Putamen (tissue), 1 donor: ENCODE measurements at regions not wholly inside any gene's neighbourhood (a gene's known extent, or its start where the extent isn't known, plus 50 kb on each side); places are given as distances from the start of the nearest gene placed in this dataset.
"Not testable (repeated sequence)": the region's sequence is repeated elsewhere in the genome, so short reads cannot be mapped to it uniquely, and the experiment has no call there.

Experiments
- DNase-seq: peaks from one replicate; pipeline ENCODE4 v3.0.0-alpha.2; 2016; ENCODE audit warnings: low spot score

GRCh38 chr13:79187917-79188690 is 218.0 kb downstream of the RBM26 start:
- no peak for DNase-seq

DNA sequence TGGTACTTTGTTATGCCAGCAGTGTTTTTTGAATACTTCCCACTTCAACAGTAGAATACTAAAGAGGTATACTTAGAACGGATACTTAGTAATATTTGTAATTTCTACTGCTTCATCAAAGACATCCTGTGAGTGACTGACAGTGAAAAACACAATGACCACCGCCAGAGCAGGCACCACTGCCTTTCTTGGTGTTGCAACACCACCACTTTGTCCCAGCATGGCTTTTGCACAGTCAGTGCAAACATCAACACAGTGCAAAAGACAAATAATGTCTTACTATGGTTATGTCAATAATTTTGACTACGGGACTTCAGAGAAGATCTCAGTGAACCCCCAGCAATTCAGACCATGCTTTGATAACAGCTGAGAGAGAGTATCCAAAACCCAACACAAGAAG is 220.5 kb downstream of the RBM26 start:
- DNase-seq = no peak

GRCh38 chr13:79183231-79183630 is 222.8 kb downstream of the RBM26 start:
- DNase-seq = no peak

DNA sequence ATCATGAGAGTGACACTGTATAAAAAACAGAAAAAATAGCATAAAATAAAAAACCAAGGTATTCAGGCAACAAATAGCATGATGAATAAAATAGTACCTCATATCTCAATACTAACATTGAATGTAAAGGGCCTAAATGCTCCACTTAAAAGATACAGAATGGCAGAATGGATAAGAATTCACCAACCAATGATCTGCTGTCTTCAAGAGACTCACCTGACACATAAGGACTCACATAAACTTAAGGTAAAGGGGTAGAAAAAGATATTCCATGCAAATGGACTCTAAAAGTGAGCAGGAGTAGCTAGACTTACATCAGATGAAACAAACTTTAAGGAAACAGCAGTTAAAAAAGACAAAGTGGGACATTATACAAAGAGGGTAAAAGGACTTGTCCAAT is 232.4 kb downstream of the RBM26 start:
- DNase-seq = not testable (repeated sequence)

DNA sequence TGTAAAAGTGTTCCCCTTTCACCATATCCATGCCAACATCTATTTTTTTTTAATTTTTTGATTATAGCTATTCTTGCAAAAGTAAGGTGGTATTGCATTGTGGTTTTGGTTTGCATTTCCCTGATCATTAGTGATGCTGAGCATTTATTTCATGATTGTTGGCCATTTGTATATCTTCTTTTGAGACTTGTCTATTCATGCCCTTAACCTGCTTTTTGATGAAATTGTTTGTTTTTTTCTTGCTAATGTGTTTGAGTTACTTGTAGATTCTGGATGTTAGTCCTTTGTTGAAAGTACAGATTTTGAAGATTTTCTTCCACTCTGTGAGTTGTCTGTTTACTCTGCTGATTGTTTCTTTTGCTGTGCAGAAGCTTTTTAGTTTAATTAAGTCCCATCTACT is 233.1 kb downstream of the RBM26 start:
- not testable (repeated sequence) for DNase-seq

DNA sequence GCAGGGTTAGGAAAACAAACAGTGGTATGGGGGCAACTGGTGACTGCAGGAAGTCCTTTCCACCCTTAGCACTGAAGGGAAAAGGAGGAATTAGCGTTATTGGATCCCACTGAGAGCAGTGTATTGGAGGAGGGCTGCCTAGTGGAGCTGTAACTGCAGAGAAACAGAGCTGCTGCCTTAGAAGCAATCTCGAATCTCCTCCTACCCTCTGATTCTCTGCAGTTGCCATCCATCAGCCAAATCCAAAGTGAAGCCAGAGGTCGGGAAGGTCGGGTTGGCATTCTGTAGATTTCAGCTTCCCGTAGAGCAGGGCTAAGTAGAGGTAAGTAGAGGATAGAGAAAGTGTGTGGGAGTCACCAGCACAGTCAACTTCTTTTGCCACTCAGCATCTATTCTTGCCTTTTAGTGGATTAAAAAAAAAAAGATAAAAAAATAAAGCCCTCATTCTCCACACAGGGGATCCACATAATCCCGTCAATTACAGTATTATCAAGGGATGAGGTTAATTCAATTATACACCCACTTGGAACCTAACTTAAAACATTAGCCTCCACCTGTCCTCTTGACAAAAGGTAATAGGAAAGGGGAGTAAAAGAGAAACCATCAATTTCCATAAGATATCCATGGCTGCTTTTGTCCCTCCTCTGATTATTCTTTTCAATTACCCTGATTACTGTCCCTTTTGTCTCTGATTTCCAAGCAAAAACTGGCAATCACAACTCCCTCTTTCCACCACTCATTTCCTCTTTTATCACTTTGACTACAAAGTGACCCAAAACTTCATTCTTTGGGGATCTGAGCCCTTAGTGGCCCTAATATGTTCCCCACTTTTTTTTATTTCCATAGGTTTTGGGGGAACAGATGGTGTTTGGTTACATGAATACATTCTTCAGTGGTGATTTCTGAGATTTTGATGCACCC is 234.7 kb downstream of the RBM26 start:
- DNase-seq = no peak

- no peak for DNase-seq
Observed at GRCh38 chr13:79160818-79161217, 245.2 kb downstream of the RBM26 start.

DNA sequence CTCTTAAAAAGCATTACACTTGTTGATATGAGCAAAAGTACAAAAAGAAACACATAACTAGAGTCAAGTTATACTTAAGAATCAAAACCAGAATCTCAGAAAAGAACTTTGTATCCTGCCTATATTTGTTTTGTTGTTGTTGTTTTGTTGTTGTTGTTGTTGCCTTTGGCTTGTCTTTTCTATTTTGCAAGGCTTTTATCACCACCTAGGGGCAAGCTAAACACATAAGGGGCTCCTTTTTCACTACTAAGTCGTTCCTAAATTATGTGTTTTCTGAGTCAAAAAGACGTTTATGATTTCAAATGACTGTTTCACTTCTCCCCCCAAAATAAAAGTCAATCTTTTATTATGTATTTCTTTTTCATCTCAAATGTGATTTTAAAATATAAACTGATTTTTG is 250.2 kb downstream of the RBM26 start:
- DNase-seq = no peak

DNA sequence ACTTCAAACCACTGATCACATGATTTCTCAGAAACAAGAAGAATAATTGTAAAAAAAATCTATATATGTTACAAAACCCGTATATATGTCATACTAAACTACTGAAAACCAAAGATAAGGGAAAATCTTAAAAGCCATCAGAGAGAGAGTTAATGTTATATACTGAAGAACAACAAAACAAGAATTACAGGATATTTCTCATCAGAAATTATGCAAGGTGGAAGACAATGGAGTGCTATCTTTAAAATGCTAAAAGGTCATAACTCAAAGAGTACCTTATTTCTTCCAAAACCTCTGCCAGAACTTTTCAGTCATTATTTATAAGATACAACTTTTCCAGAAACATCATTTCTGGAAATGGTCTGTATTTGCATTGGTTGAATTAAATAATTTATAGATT is 256.8 kb downstream of the RBM26 start:
- no peak for DNase-seq

- DNase-seq = no peak
Observed at GRCh38 chr13:79141082-79141481, 265.0 kb downstream of the RBM26 start.

GRCh38 chr13:79128158-79128557 is 277.9 kb downstream of the RBM26 start:
- DNase-seq = no peak

- no peak for DNase-seq
Observed at GRCh38 chr13:79126706-79127105, 279.3 kb downstream of the RBM26 start.

DNA sequence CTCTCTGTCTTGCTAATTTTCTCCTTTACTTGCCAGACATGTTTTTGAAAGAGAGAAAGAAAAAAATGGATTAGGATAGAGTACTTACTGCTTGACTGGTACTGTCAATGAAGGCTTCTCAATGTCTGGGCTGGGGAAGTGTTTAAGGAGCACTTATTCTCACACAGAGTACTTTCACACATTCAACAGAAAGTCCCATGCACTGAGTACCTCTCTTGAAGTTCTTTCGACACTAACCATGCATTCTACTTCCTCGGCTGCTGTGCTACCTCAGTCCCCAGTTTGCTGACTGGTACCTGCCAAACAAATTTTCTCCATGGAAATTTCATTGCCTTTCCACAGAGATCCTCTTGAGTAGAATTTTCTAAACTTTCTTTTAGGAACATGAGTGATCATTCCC is 281.9 kb downstream of the RBM26 start:
- DNase-seq = no peak

DNA sequence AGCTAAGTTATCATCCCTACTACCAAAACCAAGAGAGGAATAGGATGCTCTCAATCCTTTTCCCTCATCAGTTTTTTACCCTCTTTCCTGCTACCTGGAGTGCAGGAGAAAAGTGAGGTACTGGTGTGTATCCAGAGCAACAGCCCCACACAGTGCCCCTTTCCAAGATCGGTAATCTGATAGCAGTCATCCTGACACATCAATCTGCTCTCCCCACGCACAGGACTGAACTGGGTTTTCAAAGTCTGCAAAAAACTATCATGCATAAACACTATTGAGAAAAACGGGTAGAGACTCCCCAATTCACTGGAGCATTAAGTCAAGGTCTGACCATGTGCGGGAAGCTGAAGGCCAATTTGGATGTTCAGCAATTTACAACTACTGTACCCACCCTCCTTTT is 284.8 kb downstream of the RBM26 start:
- DNase-seq = no peak

DNA sequence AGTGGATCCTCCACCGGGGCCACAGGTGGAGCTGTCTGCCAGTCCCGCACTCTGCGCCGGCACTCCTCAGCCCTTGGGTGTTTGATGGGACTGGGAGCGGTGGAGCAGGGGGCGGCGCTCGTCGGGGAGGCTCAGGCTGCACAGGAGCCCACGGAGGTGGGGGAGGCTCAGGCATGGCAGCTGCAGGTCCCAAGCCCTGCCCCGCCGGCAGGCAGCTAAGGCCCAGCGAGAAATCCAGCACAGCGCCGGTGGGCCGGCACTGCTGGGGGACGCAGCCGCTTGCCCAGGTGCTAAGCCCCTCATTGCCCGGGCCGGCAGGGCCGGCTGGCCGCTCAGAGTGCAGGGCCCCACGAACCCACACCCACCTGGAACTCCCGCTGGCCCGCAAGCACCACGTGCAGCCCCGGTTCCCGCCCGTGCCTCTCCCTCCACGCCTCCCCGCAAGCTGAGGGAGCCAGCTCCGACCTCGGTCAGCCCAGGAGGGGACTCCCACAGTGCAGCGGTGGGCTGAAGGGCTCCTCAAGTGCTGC is 286.4 kb downstream of the RBM26 start:
- DNase-seq = no peak

GRCh38 chr13:79112016-79112415 is 294.0 kb downstream of the RBM26 start:
- no peak for DNase-seq

- DNase-seq = no peak
Observed at GRCh38 chr13:79108914-79109643, 297.0 kb downstream of the RBM26 start.

DNA sequence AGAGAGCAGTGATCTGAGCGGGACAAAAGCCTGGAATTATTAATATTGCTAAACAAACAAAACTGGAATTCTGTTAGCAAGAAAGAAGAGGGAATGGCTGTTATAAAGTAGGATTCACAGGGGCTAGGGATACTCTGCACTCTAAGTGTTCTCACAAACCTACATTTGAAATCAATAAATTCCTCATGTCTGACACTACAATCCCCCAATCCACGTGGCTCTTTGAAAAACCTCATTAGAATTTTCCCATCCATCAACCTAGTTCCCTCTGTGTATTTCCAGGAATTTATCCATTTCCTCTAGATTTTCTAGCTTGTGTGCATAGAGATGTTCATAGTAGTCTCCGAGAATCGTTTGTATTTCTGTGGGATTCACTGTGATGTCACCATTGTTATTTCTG is 307.5 kb downstream of the RBM26 start:
- no peak for DNase-seq

GRCh38 chr13:79097201-79097600 is 308.9 kb downstream of the RBM26 start:
- no peak for DNase-seq

DNA sequence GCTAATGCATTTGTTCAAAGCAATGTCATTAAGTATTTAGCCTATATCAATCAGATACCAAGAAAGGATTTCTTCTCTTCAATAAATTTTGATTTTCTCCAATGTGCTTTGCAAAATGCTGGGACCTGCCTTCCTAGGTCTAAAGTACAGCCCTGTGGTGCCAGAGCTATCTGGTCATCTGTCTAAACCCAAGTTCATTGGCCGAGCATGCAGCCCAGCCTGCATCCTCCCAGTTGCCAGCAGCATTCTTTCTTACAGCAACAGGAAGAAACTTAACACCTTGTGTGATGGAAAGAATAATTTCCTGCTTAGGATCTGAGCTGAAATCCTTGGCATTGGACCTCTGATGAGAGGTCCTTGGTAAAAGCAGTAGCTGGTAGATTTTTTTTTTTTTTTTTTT is 310.0 kb downstream of the RBM26 start:
- no peak for DNase-seq

GRCh38 chr13:79090552-79091124 is 315.4 kb downstream of the RBM26 start:
- DNase-seq = no peak
